PFSK-1 (cell line): ENCODE measurements at regions not wholly inside any gene's neighbourhood (a gene's known extent, or its start where the extent isn't known, plus 50 kb on each side); places are given as distances from the start of the nearest gene placed in this dataset.

ENCODE experiments used
- FOXP2 ChIP-seq: optimal IDR thresholded peaks from 2 replicates; pipeline ENCODE3; 2011; ENCODE audit warnings: borderline replicate concordance, control low read depth, inconsistent platforms; ENCODE audit not compliant: insufficient read depth; ENCODE audit errors: extremely low read length, extremely low read depth
- POLR2AphosphoS5 ChIP-seq: IDR thresholded peaks from 2 replicates; pipeline ENCODE4 v1.6.1; 2012; ENCODE audit warnings: low read depth, mild to moderate bottlenecking, control low read depth, low read length, moderate library complexity
- REST ChIP-seq, 2 experiments: IDR thresholded peaks; 2 replicates each; pipeline versions ENCODE4 v1.6.1 to v1.8.0; 2011 to 2012; ENCODE audit warnings: low read depth in 2 of 2, low read length in 2 of 2, control low read depth in 1 of 2, inconsistent platforms in 1 of 2, mild to moderate bottlenecking in 1 of 2, moderate library complexity in 1 of 2; ENCODE audit not compliant: insufficient read depth in 1 of 2
- SIN3A ChIP-seq: IDR thresholded peaks from 2 replicates; pipeline ENCODE4 v1.6.1; 2012; ENCODE audit warnings: mild to moderate bottlenecking, low read length, moderate library complexity, borderline replicate concordance; ENCODE audit not compliant: insufficient read depth
- TAF1 ChIP-seq: IDR thresholded peaks from 2 replicates; pipeline ENCODE4 v1.6.1; 2012; ENCODE audit warnings: low read length, control low read depth, borderline replicate concordance; ENCODE audit not compliant: insufficient read depth

GRCh38 chr3:176087066-176087697, 1110.1 kb downstream of the TBL1XR1 start:
- TF ChIP-seq TAF1 (no peak), FOXP2 (no peak), SIN3A (no peak), POLR2AphosphoS5 (no peak), REST (IDR thresholded peaks at IDR 0.05; ENCODE audit: insufficient read depth in 1 of 2, low read depth in 2 of 2, low read length in 2 of 2) (no peak)

- TF ChIP-seq SIN3A (no peak), REST (IDR thresholded peaks at IDR 0.05; ENCODE audit: insufficient read depth in 1 of 2, low read depth in 2 of 2, low read length in 2 of 2) (no peak), FOXP2 (no peak), POLR2AphosphoS5 (no peak), TAF1 (no peak)
These were observed 1117.5 kb downstream of the TBL1XR1 start for GRCh38 chr3:176079785-176080184.

DNA sequence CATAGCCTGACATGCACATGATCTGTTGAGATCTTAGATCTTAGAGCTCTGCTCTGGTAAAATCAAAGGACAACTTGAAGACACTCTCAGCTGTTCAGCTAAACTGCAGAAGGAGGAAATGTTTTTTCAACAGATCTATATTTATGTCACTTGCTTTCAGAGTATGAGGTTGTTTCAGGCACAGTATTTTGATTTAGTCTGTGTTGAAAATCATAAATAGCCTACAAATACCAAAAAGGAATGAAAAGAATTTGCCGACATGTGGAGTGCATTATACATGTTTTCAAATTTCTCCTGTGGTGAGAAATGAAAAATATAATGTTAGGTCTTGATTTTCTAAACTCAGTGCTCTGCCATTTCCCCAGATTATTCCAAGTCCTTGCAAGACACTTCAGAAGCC, 1118.4 kb downstream of the TBL1XR1 start:
- no peak for TF ChIP-seq REST (IDR thresholded peaks at IDR 0.05; ENCODE audit: insufficient read depth in 1 of 2, low read depth in 2 of 2, low read length in 2 of 2)
- TF ChIP-seq POLR2AphosphoS5 = no peak
- no peak for TF ChIP-seq SIN3A
- no peak for TF ChIP-seq FOXP2
- no peak for TF ChIP-seq TAF1

GRCh38 chr3:176075491-176075890, 1121.8 kb downstream of the TBL1XR1 start:
- TF ChIP-seq FOXP2 (no peak), TAF1 (no peak), REST (IDR thresholded peaks at IDR 0.05; ENCODE audit: insufficient read depth in 1 of 2, low read depth in 2 of 2, low read length in 2 of 2) (no peak), SIN3A (no peak), POLR2AphosphoS5 (no peak)
